BLaER1 treated with 17β-estradiol and CSF1 and Interleukin-3, amounts not matched to agents 10 nM and 100 nM (cell line): ENCODE measurements at regions not wholly inside any gene's neighbourhood (a gene's known extent, or its start where the extent isn't known, plus 50 kb on each side); places are given as distances from the start of the nearest gene placed in this dataset.

Source experiments
- H3K27ac ChIP-seq, 11 experiments: shearing (Covaris generic); formaldehyde crosslinking; 2 replicates each; pipeline ENCODE4 v1.8.1; 2022
- H3K27me3 ChIP-seq, 11 experiments: shearing (Covaris generic); formaldehyde crosslinking; 2 replicates each; pipeline ENCODE4 v1.8.1; 2022
- H3K36me3 ChIP-seq, 11 experiments: shearing (Covaris generic); formaldehyde crosslinking; 2 replicates each; pipeline ENCODE4 v1.8.1; 2022
- H3K4me1 ChIP-seq, 10 experiments: shearing (Covaris generic); formaldehyde crosslinking; 2 replicates each; pipeline ENCODE4 v1.8.1; 2022
- H3K4me2 ChIP-seq, 11 experiments: shearing (Covaris generic); formaldehyde crosslinking; 2 replicates each; pipeline ENCODE4 v1.8.1; 2022
- H3K4me3 ChIP-seq, 10 experiments: shearing (Covaris generic); formaldehyde crosslinking; 2 replicates each; pipeline ENCODE4 v1.8.1; 2022
- H3K9ac ChIP-seq, 11 experiments: shearing (Covaris generic); formaldehyde crosslinking; 2 replicates each; pipeline ENCODE4 v1.8.1; 2022
- H3K9me3 ChIP-seq, 11 experiments: shearing (Covaris generic); formaldehyde crosslinking; replicated peaks in 1 of 11; 2 replicates each; pipeline ENCODE4 v1.8.1; 2022
- H4K20me1 ChIP-seq, 11 experiments: shearing (Covaris generic); formaldehyde crosslinking; 2 replicates each; pipeline ENCODE4 v1.8.1; 2022
- Cebpa-rat ChIP-seq, 11 experiments: shearing (Covaris generic); IDR thresholded peaks; 2 replicates each; pipeline ENCODE4 v1.8.1; 2022

DNA sequence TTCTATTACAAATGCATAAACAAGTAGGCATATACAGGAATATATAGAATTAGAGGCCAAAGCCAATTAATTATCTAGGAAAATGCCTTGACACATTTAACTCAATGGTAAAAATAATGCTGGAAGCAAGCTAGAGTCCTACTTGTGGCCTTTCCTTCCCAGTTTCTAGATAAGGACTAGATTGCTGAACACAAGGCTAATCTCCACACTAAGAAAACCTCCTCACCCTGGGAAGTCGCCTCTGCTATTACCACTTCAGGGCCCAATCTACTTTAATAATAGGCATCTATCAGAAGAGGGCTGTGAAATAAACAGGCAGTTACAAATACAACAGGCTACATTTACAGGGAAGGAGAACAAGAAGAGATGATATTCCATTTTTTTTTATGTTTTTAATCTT lies 80.5 kb upstream of the PRICKLE2 start:
- H3K9me3 ChIP-seq = no peaks in the 10 kb centered on the region; a peak in 1 of 22 replicates
- no peak for TF ChIP-seq Cebpa-rat (IDR thresholded peaks at IDR 0.05)
- H3K4me2 ChIP-seq = no peak overlapping the region

DNA sequence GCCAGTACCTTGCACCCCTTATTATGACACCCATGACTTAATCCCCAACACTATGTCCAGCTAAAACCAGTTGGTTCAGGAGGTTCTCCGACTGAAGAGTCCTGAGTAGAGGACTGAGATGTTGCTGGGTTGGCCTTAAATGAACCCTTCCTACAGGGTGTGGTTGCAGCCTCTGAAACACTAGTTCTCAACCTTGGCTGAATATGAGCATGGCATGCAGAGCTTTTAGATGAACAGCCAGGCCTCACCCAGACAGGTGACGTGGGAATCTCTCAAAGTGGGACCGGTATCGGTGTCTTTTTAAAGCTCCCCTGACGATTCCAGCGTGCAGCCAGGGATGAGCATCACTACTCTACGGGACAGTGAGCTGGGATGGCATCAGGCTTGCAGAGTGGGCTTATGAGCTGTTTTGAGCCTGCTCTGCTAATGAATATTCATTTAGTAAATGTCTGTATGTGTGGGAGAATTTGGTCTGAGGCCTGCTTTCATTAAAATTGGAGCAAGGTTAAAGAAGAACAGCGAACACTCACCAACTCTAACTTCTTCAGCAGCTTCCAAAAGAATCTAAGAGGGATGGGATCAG lies 79.7 kb upstream of the PRICKLE2 start:
- H3K36me3 ChIP-seq = no peaks in the 10 kb centered on the region
- no peak for TF ChIP-seq Cebpa-rat (IDR thresholded peaks at IDR 0.05)
- no peaks in the 10 kb centered on the region for H3K4me1 ChIP-seq
- no peak overlapping the region for H3K4me2 ChIP-seq
- H3K9me3 ChIP-seq = no peaks in the 10 kb centered on the region; a peak in 1 of 22 replicates
- no peak overlapping the region for H3K4me3 ChIP-seq
- H3K27ac ChIP-seq = no peak overlapping the region
- H4K20me1 ChIP-seq = no peaks in the 10 kb centered on the region
- no peaks in the 10 kb centered on the region for H3K27me3 ChIP-seq
- H3K9ac ChIP-seq = no peak overlapping the region

More for the DNA sequence above, 80.5 kb upstream of the PRICKLE2 start:
- Histone ChIP-seq H3K9ac (no peak overlapping the region), H4K20me1 (no peaks in the 10 kb centered on the region), H3K36me3 (no peaks in the 10 kb centered on the region), H3K4me1 (no peaks in the 10 kb centered on the region), H3K27ac (no peak overlapping the region), H3K27me3 (no peaks in the 10 kb centered on the region), H3K4me3 (no peak overlapping the region)

DNA sequence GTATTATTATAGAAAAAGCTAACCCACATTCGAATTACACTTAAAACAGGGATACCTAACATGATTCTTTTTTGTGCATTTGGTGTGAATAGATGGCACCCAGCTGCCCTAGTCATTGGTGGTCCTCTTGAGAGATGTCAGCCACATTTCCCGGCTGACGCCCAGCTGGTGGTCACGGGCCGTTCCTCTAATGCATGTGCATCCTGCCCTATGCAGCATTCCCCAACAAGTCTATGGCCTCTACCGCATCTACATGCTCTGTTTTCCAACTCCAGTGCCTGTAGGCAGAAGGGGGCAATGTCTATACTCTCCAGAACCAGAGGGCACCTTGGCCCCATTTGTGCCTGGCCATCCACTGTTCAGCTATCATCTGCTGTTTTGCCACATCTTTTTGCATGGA lies 78.6 kb upstream of the PRICKLE2 start:
- Histone ChIP-seq H3K4me1 (no peaks in the 10 kb centered on the region), H3K9me3 (no peaks in the 10 kb centered on the region; a peak in 1 of 22 replicates), H3K4me3 (no peak overlapping the region), H3K4me2 (no peak overlapping the region), H3K36me3 (no peaks in the 10 kb centered on the region), H3K27me3 (no peaks in the 10 kb centered on the region), H3K27ac (no peak overlapping the region), H3K9ac (no peak overlapping the region), H4K20me1 (no peaks in the 10 kb centered on the region)
- no peak for TF ChIP-seq Cebpa-rat (IDR thresholded peaks at IDR 0.05)

DNA sequence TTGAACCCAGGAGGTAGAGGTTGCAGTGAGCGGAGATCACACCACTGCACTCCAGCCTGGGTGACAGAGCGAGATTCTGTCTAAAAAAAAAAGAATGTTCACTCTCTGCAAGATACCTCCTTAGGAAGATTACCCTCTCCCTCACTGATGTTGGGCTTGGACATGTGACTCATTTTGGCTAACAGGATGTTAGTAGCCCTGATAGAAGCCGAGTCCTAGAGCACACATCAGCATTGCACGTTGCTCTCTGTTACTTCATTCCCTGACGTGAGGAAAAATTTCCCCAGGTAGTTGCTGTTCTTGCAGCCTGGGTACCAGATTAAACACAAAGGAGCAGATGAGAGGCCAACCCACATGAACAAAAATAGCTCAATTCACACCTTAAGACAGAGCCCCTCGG lies 78.1 kb upstream of the PRICKLE2 start:
- Histone ChIP-seq H3K9ac (no peak overlapping the region), H3K4me3 (no peak overlapping the region), H3K36me3 (no peaks in the 10 kb centered on the region), H3K4me1 (no peaks in the 10 kb centered on the region), H3K9me3 (peaks cover 0 to under 1% (median 0%) of the 10 kb centered on the region in 11 experiments; a peak in 2 of 22 replicates), H3K4me2 (no peak overlapping the region), H3K27me3 (no peaks in the 10 kb centered on the region), H4K20me1 (no peaks in the 10 kb centered on the region), H3K27ac (no peak overlapping the region)
- TF ChIP-seq Cebpa-rat (IDR thresholded peaks at IDR 0.05) = no peak

DNA sequence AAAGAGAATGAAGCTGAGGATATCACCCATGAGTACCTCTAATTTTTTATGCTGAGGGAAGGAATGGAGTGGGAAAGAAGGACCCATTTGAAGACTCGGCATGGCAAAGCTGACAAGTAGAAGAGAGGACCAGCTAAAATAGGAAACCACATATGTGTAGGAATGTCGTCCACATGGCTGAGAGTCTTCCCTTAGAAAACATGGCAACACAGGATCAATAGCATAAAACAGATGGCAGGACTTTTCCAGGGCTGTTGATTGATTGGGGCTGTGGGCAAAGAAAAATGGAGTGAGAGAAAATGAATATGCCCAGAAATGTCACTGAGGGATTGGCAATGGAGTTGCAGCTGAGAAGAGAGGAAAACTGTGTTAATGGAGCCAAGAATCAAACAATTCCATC lies 76.2 kb upstream of the PRICKLE2 start:
- H3K27me3 ChIP-seq = no peaks in the 10 kb centered on the region
- no peak overlapping the region for H3K27ac ChIP-seq
- H3K4me2 ChIP-seq = no peak overlapping the region
- no peaks in the 10 kb centered on the region for H4K20me1 ChIP-seq
- no peaks in the 10 kb centered on the region for H3K4me1 ChIP-seq
- H3K36me3 ChIP-seq = no peaks in the 10 kb centered on the region
- H3K9ac ChIP-seq = no peak overlapping the region
- H3K4me3 ChIP-seq = no peak overlapping the region
- H3K9me3 ChIP-seq = peaks cover 13 to 20% (median 18%) of the 10 kb centered on the region in 11 experiments
- TF ChIP-seq Cebpa-rat (IDR thresholded peaks at IDR 0.05) = no peak

DNA sequence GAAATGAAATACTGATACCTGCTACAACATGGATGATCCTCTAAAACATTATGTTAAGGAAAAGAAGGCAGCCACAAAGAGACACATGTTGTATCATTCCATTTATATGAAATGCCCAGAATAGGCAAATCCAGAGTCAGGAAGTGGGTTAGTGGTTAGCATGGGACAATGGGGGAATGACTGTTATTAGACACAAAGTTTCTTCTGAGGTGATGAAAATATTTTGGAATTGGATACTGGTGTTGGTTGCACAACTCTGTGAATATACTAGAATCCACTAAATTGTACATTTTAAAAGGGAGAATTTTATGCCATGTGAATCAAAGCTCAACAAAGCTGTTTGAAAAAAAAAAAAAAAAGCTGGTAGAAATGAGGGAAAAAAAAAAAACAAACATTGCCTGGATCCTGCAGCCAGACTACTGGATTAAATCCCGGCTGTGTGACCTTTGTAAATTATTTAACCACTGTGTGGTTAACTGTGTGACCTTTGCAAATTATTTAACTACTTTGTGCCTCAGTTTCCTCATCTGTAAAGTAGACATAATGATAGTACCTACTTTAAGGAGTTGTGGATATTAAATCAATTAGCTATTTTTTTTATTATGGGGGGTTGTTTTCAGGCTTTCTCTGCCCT lies 75.6 kb upstream of the PRICKLE2 start:
- no peak overlapping the region for H3K27ac ChIP-seq
- no peak overlapping the region for H3K9ac ChIP-seq
- no peaks in the 10 kb centered on the region for H3K4me1 ChIP-seq
- no peak overlapping the region for H3K4me3 ChIP-seq
- H3K9me3 ChIP-seq = peaks cover 17 to 25% (median 22%) of the 10 kb centered on the region in 11 experiments
- no peaks in the 10 kb centered on the region for H3K36me3 ChIP-seq
- no peaks in the 10 kb centered on the region for H3K27me3 ChIP-seq
- no peak overlapping the region for H3K4me2 ChIP-seq
- TF ChIP-seq Cebpa-rat (IDR thresholded peaks at IDR 0.05) = no peak
- no peaks in the 10 kb centered on the region for H4K20me1 ChIP-seq

DNA sequence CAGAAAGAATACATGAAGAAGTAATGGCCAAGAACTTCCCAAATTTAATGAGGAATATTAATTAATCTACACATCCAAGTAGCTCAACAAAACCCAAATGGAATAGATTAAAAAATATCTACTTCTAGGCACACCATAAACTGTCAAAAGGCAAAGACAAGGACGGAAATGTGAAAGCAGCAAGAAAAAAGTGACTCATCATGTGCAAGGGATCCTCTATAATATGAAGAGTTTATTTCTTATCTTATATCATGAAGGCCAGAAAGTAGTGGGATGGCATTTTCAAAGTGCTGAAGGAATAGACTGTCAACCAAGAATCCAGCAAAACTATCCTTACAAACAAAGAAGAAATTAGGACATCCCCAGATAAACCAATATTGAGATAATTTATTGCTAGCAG lies 73.9 kb upstream of the PRICKLE2 start:
- H3K4me1 ChIP-seq = no peaks in the 10 kb centered on the region
- no peak overlapping the region for H3K4me3 ChIP-seq
- no peaks in the 10 kb centered on the region for H3K36me3 ChIP-seq
- no peaks in the 10 kb centered on the region for H3K27me3 ChIP-seq
- no peak for TF ChIP-seq Cebpa-rat (IDR thresholded peaks at IDR 0.05)
- H4K20me1 ChIP-seq = no peaks in the 10 kb centered on the region
- no peak overlapping the region for H3K4me2 ChIP-seq
- H3K27ac ChIP-seq = no peak overlapping the region
- no peak overlapping the region for H3K9ac ChIP-seq
- H3K9me3 ChIP-seq = peaks cover 18 to 31% (median 22%) of the 10 kb centered on the region in 11 experiments

DNA sequence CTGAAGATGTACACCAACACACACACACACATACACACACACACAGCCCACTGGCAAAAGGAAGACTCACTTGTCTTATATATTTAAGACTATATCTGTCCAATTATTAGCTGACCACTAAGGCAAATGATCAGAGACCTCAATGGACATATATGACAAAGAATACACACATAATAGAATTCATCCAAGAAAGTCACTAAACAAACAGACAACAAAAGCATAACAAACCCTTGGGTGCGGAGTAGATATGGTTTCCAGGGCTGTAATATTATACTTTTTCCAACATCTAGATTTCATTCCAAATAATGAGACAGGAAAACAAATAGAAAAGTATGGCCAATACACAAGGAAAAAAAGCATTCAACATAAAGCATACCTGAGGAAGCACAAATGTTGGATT lies 72.3 kb upstream of the PRICKLE2 start:
- TF ChIP-seq Cebpa-rat (IDR thresholded peaks at IDR 0.05) = no peak
- Histone ChIP-seq H3K4me1 (no peaks in the 10 kb centered on the region), H3K4me3 (no peak overlapping the region), H4K20me1 (no peaks in the 10 kb centered on the region), H3K9ac (no peak overlapping the region), H3K4me2 (no peak overlapping the region), H3K9me3 (peaks cover 18 to 31% (median 24%) of the 10 kb centered on the region in 11 experiments), H3K36me3 (no peaks in the 10 kb centered on the region), H3K27me3 (no peaks in the 10 kb centered on the region), H3K27ac (no peak overlapping the region)

DNA sequence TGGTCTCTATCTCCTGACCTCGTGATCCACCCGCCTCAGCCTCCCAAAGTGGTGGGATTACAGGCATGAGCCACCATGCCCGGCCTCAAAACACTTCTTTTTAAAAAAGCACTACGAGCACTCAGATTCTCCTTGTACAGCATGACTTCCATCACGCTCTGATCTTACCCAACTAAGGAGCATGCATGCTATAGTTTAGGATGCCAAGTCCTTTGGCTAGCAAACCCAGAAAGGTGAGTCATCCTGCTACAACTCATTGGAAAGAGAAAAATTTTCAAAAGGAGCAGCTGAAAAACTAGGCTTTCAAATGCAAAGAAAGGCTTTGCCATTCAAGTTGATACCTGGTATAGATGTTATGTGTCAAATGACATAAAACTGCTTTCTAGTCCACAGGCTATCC lies 70.3 kb upstream of the PRICKLE2 start:
- no peak overlapping the region for H3K27ac ChIP-seq
- H3K4me2 ChIP-seq = no peak overlapping the region

DNA sequence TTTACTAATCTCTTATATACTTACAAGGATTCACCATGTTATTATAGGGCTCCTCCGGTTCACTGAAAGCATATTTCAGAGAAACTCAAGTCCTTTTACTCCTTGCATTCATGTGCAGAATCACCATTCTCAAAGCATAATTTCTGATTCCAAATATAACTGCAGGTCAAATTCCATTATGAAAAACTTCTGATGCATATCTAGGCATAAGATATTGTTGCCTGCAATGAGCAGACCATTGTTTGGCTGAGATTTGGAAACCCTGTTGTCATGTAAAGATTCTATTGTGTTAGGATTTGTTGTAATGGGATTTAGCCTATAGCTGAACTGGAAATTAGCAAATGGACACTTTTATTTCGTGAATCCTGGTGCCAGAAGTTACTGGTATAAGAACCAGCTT lies 69.5 kb upstream of the PRICKLE2 start:
- Histone ChIP-seq H3K27me3 (no peaks in the 10 kb centered on the region), H3K9ac (no peak overlapping the region), H3K4me3 (no peak overlapping the region), H3K9me3 (peaks cover 18 to 31% (median 24%) of the 10 kb centered on the region in 11 experiments), H3K4me1 (peaks cover 0 to 9% (median 0%) of the 10 kb centered on the region in 10 experiments; a peak in 3 of 20 replicates), H3K4me2 (no peak overlapping the region), H3K27ac (no peak overlapping the region), H4K20me1 (no peaks in the 10 kb centered on the region), H3K36me3 (no peaks in the 10 kb centered on the region)
- no peak for TF ChIP-seq Cebpa-rat (IDR thresholded peaks at IDR 0.05)

More for the DNA sequence above, 70.3 kb upstream of the PRICKLE2 start:
- Histone ChIP-seq H3K4me3 (no peak overlapping the region), H3K9ac (no peak overlapping the region), H3K36me3 (no peaks in the 10 kb centered on the region), H3K4me1 (peaks cover 0 to 9% (median 0%) of the 10 kb centered on the region in 10 experiments; a peak in 3 of 20 replicates), H4K20me1 (no peaks in the 10 kb centered on the region), H3K27me3 (no peaks in the 10 kb centered on the region), H3K9me3 (peaks cover 18 to 31% (median 24%) of the 10 kb centered on the region in 11 experiments)
- no peak for TF ChIP-seq Cebpa-rat (IDR thresholded peaks at IDR 0.05)
